ENCODE measurements at regions not wholly inside any gene's neighbourhood (a gene's known extent, or its start where the extent isn't known, plus 50 kb on each side); places are given as distances from the start of the nearest gene placed in this dataset.

DNA sequence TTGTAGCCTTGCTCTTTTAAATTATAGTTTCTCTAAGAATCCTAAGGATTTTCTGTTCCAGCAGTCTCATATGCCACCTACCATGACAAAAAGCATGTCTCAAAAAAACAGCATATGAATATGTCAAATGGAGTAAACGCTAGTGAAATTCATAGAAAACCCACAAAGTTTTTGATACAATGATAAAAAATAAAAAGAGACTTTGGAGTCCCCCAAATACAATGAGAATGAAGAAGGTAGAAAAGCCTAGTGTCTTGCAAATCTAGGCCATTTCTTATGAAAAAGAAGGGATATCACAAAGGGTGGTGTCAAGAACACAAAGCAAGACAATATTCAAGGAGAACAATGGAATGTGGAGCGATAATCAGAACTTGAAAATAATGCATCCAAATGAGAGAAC, 668.5 kb downstream of the PLOD2 start:
- TF ChIP-seq POLR2AphosphoS5 (IDR thresholded peaks at IDR 0.05; ENCODE audit: low read depth, low read length): no peak
- no peak for TF ChIP-seq POLR2A (IDR thresholded peaks at IDR 0.05; ENCODE audit: low read depth, low read length)
- no peak for TF ChIP-seq TAF1 (IDR thresholded peaks at IDR 0.05; ENCODE audit: low read depth, low read length)
- no peak for TF ChIP-seq POU2F2 (IDR thresholded peaks at IDR 0.05; ENCODE audit: low read depth, low read length)

Data from GM12891 (cell line).